GM10248 (cell line): ENCODE measurements at regions not wholly inside any gene's neighbourhood (a gene's known extent, or its start where the extent isn't known, plus 50 kb on each side); places are given as distances from the start of the nearest gene placed in this dataset.

ENCODE experiments used
- CTCF ChIA-PET: fragments of 300-600 bp; sonication (Branson Sonifier 250); formaldehyde crosslinking; extraction: SDS; loops from one replicate; lab custom pipeline; 2021; ENCODE audit warnings: antibody characterized with exemption; lab: Yijun Ruan, JAX
- POLR2A ChIA-PET: fragments of 350-650 bp; sonication (Branson Sonifier 250); formaldehyde crosslinking; extraction: SDS; loops from one replicate; lab custom pipeline; 2020; ENCODE audit warnings: antibody characterized with exemption; lab: Yijun Ruan, JAX
- DNase-seq: peaks from one replicate; pipeline ENCODE4 v3.0.0; 2012; ENCODE audit errors: extremely low spot score
- TF ChIP-seq, protein P1 (sequence below): IDR thresholded peaks from 2 replicates; pipeline ENCODE4 v1.5.1; 2012; ENCODE audit warnings: mild to moderate bottlenecking, low read depth; ENCODE audit errors: extremely low read depth, missing control alignments, control extremely low read depth

DNA sequence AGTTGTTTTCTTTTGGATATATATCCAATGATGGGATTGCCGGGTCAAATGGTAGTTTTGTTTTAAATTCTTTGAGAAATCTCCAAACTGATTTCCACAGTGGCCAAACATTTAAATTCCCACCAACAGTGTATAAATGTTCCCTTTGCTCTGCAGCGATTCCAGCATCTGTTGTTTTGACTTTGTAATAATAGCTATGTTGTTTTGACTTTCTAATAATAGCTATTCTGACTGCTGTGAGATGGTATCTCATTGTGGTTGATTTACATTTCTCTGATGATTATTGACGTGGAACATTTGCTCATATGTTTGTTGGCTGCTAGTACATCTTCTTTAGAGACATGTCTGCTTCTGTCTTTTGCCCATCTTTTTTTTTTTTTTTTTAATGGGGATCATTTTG lies 332.2 kb upstream of the GBE1 start:
- CTCF ChIA-PET: interaction anchor here (1.5 to 2.0 kb wide), 2 partner anchors 9 to 27 kb away, joined by 4 read pairs; no protein-coding TSS in a partner anchor
- TF ChIP-seq, protein P1, sequence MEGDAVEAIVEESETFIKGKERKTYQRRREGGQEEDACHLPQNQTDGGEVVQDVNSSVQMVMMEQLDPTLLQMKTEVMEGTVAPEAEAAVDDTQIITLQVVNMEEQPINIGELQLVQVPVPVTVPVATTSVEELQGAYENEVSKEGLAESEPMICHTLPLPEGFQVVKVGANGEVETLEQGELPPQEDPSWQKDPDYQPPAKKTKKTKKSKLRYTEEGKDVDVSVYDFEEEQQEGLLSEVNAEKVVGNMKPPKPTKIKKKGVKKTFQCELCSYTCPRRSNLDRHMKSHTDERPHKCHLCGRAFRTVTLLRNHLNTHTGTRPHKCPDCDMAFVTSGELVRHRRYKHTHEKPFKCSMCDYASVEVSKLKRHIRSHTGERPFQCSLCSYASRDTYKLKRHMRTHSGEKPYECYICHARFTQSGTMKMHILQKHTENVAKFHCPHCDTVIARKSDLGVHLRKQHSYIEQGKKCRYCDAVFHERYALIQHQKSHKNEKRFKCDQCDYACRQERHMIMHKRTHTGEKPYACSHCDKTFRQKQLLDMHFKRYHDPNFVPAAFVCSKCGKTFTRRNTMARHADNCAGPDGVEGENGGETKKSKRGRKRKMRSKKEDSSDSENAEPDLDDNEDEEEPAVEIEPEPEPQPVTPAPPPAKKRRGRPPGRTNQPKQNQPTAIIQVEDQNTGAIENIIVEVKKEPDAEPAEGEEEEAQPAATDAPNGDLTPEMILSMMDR: no peak

DNA sequence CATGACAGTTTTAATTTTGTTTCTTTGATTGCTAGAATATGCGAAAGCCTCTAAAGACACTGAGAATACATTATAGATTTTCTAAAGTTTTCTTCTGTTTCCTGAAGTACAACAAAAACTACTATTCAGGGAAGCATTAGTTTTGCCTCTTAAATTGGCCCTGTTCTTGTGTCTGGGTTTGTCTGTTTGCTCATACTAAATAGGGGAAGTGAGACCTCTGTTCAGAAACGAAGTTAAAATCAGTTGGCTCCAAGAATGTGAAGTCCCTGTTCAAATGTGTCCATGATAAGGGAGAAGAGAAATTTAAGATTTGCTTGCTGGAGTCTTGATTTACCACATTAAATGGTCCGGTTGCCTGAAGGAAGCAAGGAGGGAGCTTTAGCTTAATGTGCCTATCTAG lies 327.3 kb upstream of the GBE1 start:
- TF ChIP-seq, protein P1: no peak
- CTCF ChIA-PET: no interaction called here
- POLR2A ChIA-PET: no interaction called here
- peak; percentile 8 for DNase-seq

More for the DNA sequence above, 332.2 kb upstream of the GBE1 start:
- POLR2A ChIA-PET: no interaction called here
- no peak for DNase-seq

DNA sequence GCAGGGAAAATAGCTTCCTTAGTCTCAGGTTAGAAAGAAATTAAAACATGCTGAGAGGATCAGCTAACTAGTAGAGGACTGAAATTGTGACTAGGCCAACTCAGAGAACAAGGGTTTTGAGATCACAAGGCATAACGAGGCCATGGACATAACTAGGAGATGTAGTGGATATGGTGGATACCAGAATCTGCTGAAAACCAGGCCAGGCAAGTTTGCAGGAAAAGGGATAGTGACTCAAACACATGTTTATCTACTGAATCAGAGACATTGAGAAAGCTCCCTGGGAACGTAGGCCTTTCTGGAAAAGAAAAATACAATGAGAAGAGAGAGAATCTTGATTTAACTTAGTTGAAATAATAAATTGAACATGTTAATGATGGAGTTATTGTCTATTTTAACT lies 326.5 kb upstream of the GBE1 start:
- CTCF ChIA-PET: no interaction called here
- TF ChIP-seq, protein P1: no peak
- POLR2A ChIA-PET: no interaction called here
- DNase-seq: no peak

GRCh38 chr3:82085851-82086475 lies 324.5 kb upstream of the GBE1 start:
- POLR2A ChIA-PET: no interaction called here
- TF ChIP-seq, protein P1: no peak
- DNase-seq: no peak
- CTCF ChIA-PET: no interaction called here

- DNase-seq: no peak
- ChIA-PET CTCF (no interaction called here), POLR2A (no interaction called here)
- TF ChIP-seq, protein P1: no peak
Measured at GRCh38 chr3:82085356-82085755, 323.9 kb upstream of the GBE1 start.

DNA sequence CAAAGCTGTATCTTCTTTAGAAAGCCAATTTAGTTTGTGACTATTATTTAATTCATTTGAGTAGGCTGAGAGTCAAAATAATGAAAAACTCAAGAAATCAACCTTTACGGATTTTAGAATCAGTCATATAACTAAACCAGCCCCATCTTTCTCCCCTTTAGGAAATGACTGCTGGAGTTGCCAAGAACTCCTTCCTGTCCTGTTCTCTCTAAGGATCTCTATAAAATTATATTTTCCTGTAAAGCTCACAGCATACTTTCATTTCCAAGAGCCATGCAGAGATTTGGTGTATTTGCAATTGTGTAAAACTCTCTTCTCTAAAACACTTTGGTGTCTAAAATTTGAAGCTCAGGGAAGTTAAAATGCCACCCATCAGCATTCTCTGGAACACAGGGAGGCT lies 323.4 kb upstream of the GBE1 start:
- POLR2A ChIA-PET: no interaction called here
- no peak for DNase-seq
- TF ChIP-seq, protein P1: no peak
- CTCF ChIA-PET: interaction anchor here (1.2 kb wide), 1 partner anchor 8 kb away, joined by 4 read pairs; no protein-coding TSS in a partner anchor
